DND-41 (cell line): ENCODE measurements at regions not wholly inside any gene's neighbourhood (a gene's known extent, or its start where the extent isn't known, plus 50 kb on each side); places are given as distances from the start of the nearest gene placed in this dataset.

Source experiments
- ATAC-seq: fragments of 200-7000 bp; cut with Tn5 transposase; 3 replicates; pipeline ENCODE4 v1.9.1; 2021; ENCODE audit warnings: low read depth; ENCODE audit not compliant: insufficient read depth
- DNase-seq: peaks from one replicate; pipeline ENCODE4 v3.0.0-alpha.2; 2020
- H2AFZ ChIP-seq: 2 replicates; pipeline ENCODE4 v1.6.0; 2012; ENCODE audit warnings: low read depth, low read length
- H3K27ac ChIP-seq: 2 replicates; pipeline ENCODE4 v1.5.1; 2012; ENCODE audit warnings: low read length, inconsistent platforms
- H3K27me3 ChIP-seq: fragments of 200-600 bp; sonication (generic); 2 replicates; pipeline ENCODE4 v1.6.0; 2012; ENCODE audit warnings: low read length, mild to moderate bottlenecking, inconsistent platforms; ENCODE audit not compliant: insufficient read depth, poor library complexity
- H3K36me3 ChIP-seq: 2 replicates; pipeline ENCODE4 v1.5.1; 2012; ENCODE audit warnings: low read length, inconsistent platforms; ENCODE audit not compliant: insufficient read depth
- H3K4me1 ChIP-seq: 2 replicates; pipeline ENCODE4 v1.5.1; 2012; ENCODE audit warnings: mild to moderate bottlenecking, low read length; ENCODE audit not compliant: insufficient read depth
- H3K4me2 ChIP-seq: 2 replicates; pipeline ENCODE4 v1.6.0; 2012; ENCODE audit warnings: mild to moderate bottlenecking, moderate library complexity, low read length, inconsistent platforms; ENCODE audit not compliant: insufficient read depth
- H3K4me3 ChIP-seq, 2 experiments: fragments of 200-600 bp in 1 of 2; shearing (Covaris generic) in 1 of 2; 2 replicates each; pipeline ENCODE4 v1.5.1; 2012 to 2016; ENCODE audit warnings: inconsistent platforms in 2 of 2, low read length in 2 of 2, mild to moderate bottlenecking in 2 of 2, low read depth in 1 of 2, moderate library complexity in 1 of 2
- H3K79me2 ChIP-seq: 2 replicates; pipeline ENCODE4 v1.6.0; 2012; ENCODE audit warnings: low read length, inconsistent platforms; ENCODE audit not compliant: insufficient read depth
- H3K9ac ChIP-seq: 2 replicates; pipeline ENCODE4 v1.6.0; 2012; ENCODE audit warnings: low read depth, mild to moderate bottlenecking, inconsistent platforms, low read length, moderate library complexity
- H3K9me3 ChIP-seq: 2 replicates; pipeline ENCODE4 v1.5.1; 2012; ENCODE audit warnings: low read length, moderate library complexity, mild to moderate bottlenecking, inconsistent platforms; ENCODE audit not compliant: insufficient read depth, severe bottlenecking
- H4K20me1 ChIP-seq: 2 replicates; pipeline ENCODE4 v1.6.0; 2012; ENCODE audit warnings: low read length; ENCODE audit not compliant: insufficient read depth
- EZH2 ChIP-seq: IDR thresholded peaks from 3 replicates; pipeline ENCODE4 v1.6.1; 2012; ENCODE audit warnings: borderline replicate concordance, low read depth, mild to moderate bottlenecking, moderate library complexity, low read length, inconsistent platforms; ENCODE audit not compliant: severe bottlenecking
- TF ChIP-seq, protein P1 (sequence below): IDR thresholded peaks from 2 replicates; pipeline ENCODE4 v1.5.1; 2012; ENCODE audit warnings: borderline replicate concordance, low read length, moderate library complexity, mild to moderate bottlenecking; ENCODE audit not compliant: poor library complexity, severe bottlenecking; ENCODE audit errors: extremely low read depth

DNA sequence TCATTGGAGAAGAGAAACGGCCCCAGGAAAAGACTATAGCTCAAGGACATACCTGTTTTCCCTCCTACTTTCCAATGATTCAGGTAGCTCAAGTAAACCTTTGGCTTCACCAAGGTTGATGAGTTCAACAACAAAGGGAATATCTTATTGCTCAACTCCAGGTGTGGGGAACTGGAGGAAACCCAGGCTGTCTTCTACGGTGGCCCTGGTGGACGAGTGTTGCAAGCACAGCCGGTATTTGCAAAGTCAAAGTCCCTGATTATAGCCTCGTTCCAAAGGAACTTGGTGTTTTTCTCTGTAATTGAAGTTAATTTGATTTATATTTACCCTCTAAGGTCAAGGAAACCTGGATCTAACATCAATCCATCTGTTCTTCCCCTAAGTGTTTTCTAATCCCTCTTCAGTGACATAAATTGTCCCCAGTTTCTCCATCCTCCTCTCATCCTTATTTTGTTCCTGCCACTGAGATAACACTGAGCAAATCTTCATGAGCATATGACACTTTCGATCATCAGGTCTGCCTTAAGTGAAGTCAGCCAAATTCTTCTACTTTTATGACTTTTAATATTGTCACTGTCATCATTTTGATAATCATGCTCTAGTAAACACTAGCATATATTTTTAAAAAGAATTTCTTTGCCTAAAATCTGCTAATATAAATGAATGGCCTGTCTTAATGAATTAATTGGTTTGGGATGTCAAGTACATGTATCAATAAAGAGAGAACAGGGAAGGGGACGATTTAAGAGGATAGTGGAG, 174.6 kb upstream of the TBX3 start:
- Histone ChIP-seq H3K9ac (no peak overlapping the region), H2AFZ (no peak overlapping the region), H3K36me3 (no peaks in the 10 kb centered on the region), H3K4me3 (no peak overlapping the region), H3K4me1 (no peaks in the 10 kb centered on the region), H3K27ac (no peak overlapping the region), H4K20me1 (no peaks in the 10 kb centered on the region), H3K79me2 (no peaks in the 10 kb centered on the region), H3K9me3 (no peaks in the 10 kb centered on the region), H3K4me2 (no peak overlapping the region), H3K27me3 (no peaks in the 10 kb centered on the region)
- DNase-seq: no peak
- TF ChIP-seq, protein P1, sequence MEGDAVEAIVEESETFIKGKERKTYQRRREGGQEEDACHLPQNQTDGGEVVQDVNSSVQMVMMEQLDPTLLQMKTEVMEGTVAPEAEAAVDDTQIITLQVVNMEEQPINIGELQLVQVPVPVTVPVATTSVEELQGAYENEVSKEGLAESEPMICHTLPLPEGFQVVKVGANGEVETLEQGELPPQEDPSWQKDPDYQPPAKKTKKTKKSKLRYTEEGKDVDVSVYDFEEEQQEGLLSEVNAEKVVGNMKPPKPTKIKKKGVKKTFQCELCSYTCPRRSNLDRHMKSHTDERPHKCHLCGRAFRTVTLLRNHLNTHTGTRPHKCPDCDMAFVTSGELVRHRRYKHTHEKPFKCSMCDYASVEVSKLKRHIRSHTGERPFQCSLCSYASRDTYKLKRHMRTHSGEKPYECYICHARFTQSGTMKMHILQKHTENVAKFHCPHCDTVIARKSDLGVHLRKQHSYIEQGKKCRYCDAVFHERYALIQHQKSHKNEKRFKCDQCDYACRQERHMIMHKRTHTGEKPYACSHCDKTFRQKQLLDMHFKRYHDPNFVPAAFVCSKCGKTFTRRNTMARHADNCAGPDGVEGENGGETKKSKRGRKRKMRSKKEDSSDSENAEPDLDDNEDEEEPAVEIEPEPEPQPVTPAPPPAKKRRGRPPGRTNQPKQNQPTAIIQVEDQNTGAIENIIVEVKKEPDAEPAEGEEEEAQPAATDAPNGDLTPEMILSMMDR: no peak
- ATAC-seq: no peak

DNA sequence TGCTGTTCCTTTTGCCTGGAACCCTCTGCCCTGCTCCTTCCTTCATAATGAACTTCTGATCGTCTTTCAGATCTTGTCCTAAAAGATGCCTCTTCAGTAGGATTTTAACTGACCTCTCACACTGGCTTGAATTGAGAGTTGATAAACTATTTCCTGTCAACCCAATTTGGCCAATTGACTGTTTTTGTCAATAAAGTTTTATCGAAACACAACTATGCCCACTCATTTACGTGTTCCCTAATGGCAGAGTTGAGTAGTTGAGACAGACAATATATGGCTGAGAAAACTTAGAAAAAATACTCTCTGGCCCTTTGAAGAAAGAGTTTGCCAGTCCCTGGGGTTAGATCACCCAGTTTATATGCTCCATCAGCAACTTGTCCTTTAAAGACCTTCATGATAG, 171.7 kb upstream of the TBX3 start:
- Histone ChIP-seq H3K4me1 (no peaks in the 10 kb centered on the region), H2AFZ (no peak overlapping the region), H4K20me1 (no peaks in the 10 kb centered on the region), H3K27me3 (no peaks in the 10 kb centered on the region), H3K79me2 (no peaks in the 10 kb centered on the region), H3K4me3 (no peak overlapping the region), H3K4me2 (no peak overlapping the region), H3K9me3 (no peaks in the 10 kb centered on the region), H3K36me3 (no peaks in the 10 kb centered on the region), H3K27ac (no peak overlapping the region), H3K9ac (no peak overlapping the region)
- no peak for TF ChIP-seq EZH2
- TF ChIP-seq, protein P1: no peak
- ATAC-seq: no peak
- DNase-seq: no peak

DNA sequence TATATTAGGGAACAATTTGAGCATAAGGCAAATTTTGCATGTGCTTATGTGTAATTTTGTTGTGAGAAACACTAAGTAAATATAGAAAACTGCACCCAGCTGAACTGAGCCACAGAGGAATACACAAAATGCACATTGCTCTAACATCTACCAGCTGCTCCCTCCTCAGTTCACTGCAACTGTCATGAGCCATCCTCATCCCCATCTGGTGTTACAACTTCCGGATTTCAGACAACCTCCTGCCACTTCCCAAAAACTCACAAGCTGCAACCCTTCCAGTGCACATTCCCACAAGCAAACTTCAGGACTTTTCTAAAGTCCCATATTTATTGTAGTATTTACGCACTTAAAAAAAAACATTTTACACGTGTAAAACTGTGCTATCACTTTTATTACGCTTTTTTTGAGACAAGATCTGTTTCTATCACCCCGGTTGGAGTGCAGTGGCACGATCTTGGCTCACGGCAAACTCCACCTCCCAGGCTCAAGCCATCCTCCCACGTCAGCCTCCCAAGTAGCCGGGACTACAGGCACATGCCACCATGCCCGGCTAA, 169.1 kb upstream of the TBX3 start:
- Histone ChIP-seq H3K4me3 (no peak overlapping the region), H3K27ac (no peak overlapping the region), H3K4me1 (no peaks in the 10 kb centered on the region), H3K4me2 (no peak overlapping the region), H2AFZ (no peak overlapping the region), H3K9ac (no peak overlapping the region), H3K27me3 (no peaks in the 10 kb centered on the region), H3K9me3 (no peaks in the 10 kb centered on the region), H3K36me3 (no peaks in the 10 kb centered on the region), H3K79me2 (no peaks in the 10 kb centered on the region), H4K20me1 (no peaks in the 10 kb centered on the region)
- TF ChIP-seq, protein P1: no peak
- TF ChIP-seq EZH2: no peak
- ATAC-seq (no peak), DNase-seq (no peak)
